PFSK-1 (cell line): ENCODE measurements at regions not wholly inside any gene's neighbourhood (a gene's known extent, or its start where the extent isn't known, plus 50 kb on each side); places are given as distances from the start of the nearest gene placed in this dataset.

Experiments
- POLR2AphosphoS5 ChIP-seq: IDR thresholded peaks from 2 replicates; pipeline ENCODE4 v1.6.1; 2012; ENCODE audit warnings: low read depth, mild to moderate bottlenecking, control low read depth, low read length, moderate library complexity
- REST ChIP-seq, 2 experiments: IDR thresholded peaks; 2 replicates each; pipeline versions ENCODE4 v1.6.1 to v1.8.0; 2011 to 2012; ENCODE audit warnings: low read depth in 2 of 2, low read length in 2 of 2, control low read depth in 1 of 2, inconsistent platforms in 1 of 2, mild to moderate bottlenecking in 1 of 2, moderate library complexity in 1 of 2; ENCODE audit not compliant: insufficient read depth in 1 of 2
- TAF1 ChIP-seq: IDR thresholded peaks from 2 replicates; pipeline ENCODE4 v1.6.1; 2012; ENCODE audit warnings: low read length, control low read depth, borderline replicate concordance; ENCODE audit not compliant: insufficient read depth

GRCh38 chr13:50610238-50610637 lies 233.3 kb downstream of the DLEU7 start:
- TF ChIP-seq TAF1 (no peak), REST (IDR thresholded peaks at IDR 0.05; ENCODE audit: insufficient read depth in 1 of 2, low read depth in 2 of 2, low read length in 2 of 2) (no peak), POLR2AphosphoS5 (no peak)
